Stimulated activated CD4-positive, alpha-beta T cell treated with anti-CD3 and anti-CD28 coated beads, Interleukin-15, amount 100 ng/mL, for 24 hours (primary cell): ENCODE measurements at regions not wholly inside any gene's neighbourhood (a gene's known extent, or its start where the extent isn't known, plus 50 kb on each side); places are given as distances from the start of the nearest gene placed in this dataset.

Experiments used
- DNase-seq: peaks from one replicate; pipeline ENCODE4 v3.0.0-alpha.2; 2020

DNA sequence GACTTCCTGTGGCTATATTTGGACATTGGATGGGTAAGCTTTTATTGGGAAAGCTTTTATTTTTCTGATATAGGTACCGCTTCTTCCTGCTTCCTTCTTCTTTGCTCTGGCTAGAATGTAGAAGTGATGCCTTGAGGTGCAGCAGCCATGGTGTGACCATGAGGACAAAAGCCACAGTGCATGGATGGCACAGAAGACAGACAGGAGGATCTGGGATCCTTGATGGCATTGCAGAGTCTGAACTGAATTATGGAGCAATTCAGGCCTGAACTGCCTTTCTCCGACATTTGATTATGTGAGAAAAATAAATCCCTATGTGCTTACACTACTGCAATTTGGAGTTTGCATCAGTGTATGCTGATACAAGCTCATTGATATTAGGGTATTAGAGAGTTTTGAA lies 191.3 kb upstream of the CRY1 start:
- no peak for DNase-seq

- peak; percentile 42 for DNase-seq
Measured at GRCh38 chr12:107287436-107288413, 194.4 kb upstream of the CRY1 start.

DNA sequence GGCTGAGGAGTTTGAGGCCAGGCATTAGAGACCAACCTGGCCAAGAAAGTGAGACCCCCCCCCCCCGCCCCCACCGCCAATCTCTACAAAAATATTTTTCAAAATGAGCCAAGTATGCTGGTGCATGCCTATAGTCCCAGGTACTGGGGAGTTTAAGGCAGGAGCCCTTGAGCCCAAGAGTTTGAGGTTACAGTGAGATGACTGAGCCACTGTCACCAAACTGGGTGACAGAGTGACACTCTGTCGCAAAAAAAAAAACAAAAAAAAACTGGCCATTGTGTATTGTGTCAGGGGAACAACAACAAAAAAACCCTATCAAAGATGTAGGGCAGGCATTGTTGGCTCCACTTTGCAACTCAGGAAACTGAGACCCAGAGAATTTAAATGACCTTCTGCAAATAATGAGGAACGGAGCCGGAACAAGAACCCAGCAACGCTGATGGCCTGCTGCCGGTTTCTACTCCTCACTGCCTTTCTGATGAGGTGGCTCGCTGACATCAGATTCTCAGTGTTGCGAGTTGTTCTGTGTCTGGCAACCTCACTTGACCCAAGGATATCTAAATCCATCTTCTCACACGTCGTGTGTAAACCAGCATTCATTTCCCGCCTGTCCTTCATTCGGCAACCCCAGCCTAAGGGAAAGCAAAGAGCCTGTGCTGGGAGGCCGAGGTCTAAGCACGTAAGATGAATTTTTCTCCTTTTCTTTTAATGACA lies 195.2 kb upstream of the CRY1 start:
- DNase-seq: no peak

GRCh38 chr12:107291018-107291417 lies 197.7 kb upstream of the CRY1 start:
- no peak for DNase-seq

DNA sequence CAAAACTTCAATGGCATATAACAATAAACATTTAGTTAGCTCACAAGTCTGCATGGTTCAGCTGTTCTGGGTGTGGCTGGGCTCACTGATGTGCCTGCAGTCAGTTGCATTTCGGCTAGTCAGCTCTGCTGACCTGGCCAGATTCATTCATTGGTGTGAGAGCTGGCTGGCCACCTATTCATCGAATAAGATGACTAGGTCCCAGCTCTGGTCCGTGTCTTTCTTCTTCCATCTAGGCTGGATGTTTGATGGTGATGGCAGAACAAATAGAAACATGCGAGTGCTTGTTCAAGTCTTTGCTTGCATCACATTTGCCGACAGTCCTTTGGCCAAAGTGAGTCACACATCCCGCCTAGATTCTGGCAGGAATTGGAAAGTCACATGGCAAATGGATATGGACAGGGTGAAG lies 203.3 kb upstream of the CRY1 start:
- no peak for DNase-seq

- no peak for DNase-seq
Measured at GRCh38 chr12:107302649-107303341, 209.4 kb upstream of the CRY1 start.

- no peak for DNase-seq
Measured at GRCh38 chr12:107304588-107305532, 211.5 kb upstream of the CRY1 start.

- DNase-seq: no peak
Measured at GRCh38 chr12:107306141-107306659, 212.9 kb upstream of the CRY1 start.

DNA sequence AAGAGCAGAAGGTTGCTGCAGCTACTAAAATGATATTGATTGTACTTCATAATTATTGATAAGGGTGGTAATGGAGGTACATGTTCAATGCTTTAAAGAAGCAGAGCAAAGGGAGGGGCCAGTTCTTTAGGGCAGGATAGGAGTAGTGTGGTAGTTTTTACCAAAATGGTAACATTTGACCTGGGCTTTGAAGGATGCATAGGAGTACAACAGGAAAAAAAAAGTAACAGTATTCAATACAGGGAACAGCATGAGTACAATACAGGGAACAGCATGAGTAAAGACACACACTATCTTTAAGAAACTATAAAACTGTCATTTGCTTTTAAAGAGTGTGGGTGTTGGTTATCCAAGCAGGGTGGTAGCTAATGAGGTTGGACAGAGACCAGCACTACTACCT lies 215.0 kb upstream of the CRY1 start:
- no peak for DNase-seq

- no peak for DNase-seq
Measured at GRCh38 chr12:107309020-107309419, 215.7 kb upstream of the CRY1 start.

DNA sequence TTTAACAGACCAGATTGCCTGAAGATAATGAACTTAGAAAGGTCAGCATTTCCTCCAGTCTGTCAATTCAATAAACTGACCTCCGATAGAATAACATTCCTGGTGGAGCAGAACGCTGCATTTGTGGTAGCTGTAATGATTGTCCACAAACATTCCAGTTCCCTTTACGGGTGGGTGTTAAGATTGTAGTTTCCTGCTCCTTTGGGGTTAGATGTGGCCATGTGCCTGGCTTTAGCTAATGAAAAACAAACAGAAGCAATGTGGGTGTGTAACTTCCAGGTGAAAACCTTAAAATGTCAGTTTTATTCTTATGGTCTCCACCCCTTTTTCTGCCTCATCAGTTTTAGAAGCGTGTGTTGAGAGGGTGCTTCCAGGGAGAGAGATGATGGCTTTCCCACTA lies 217.3 kb upstream of the CRY1 start:
- DNase-seq: no peak

DNA sequence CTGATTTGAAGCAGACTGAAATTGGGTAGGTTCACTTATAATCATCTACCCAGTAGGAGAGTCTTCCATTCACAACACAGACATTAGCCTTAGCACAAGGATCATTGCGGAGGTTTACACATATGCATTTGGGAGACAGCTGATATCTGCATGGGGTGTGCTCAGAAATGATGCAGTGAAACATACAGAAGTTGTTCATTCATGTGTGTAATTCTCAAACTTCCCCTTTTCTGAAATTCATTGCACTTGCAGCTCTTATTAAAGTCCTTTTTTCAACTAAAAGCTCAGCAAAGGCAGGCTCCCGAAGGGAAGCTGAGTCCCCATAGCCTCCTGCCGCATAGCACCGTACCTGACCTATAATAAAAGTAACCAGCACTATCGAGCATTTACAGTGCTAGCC lies 218.3 kb upstream of the CRY1 start:
- no peak for DNase-seq

DNA sequence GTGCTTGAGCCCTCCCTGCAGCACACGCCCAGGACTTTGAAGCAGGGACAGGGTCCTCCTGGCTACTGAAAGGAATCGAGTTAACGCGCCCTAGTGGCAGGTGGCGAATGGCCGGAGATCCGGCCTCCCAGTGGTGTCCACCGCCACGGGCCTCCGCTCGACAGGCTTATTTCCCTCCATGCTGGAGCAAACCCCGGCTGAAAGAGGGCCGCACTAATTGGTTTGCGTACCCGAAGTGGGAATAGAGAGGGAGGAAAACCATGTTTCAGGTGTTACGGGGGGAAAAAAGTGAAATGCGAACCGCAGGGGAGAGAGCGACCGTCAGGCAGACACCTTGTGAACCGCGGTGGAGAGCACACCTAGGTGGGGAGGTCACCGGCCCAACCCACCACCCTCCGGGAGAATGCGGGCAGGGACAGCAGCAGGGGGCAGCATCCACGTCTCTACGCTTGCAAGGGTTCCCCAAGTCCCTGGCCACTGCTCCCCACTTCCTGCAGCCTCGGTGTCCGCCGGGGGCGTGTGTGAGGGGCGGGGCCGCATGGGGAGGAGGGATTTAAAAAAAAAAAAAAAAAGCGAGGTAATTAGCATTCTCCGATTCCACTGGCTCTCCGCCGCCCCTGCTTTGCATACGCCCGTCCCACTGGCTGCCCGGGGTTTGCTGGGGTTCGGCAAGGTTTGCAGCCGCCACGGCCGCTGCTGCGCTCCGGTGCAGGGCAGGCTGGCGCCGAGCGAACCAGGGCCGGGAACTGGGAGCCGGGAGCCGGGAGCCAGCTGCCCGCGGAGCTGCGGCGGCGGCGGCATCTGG lies 224.6 kb upstream of the CRY1 start:
- peak; percentile 92 for DNase-seq

- no peak for DNase-seq
Measured at GRCh38 chr12:107318556-107318805, 225.1 kb upstream of the CRY1 start.

- DNase-seq: peak; percentile 45
Measured at GRCh38 chr12:107318806-107319532, 225.6 kb upstream of the CRY1 start.

GRCh38 chr12:107319533-107320032 lies 226.2 kb upstream of the CRY1 start:
- DNase-seq: no peak

GRCh38 chr12:107320033-107320928 lies 226.9 kb upstream of the CRY1 start:
- peak; percentile 89 for DNase-seq

GRCh38 chr12:107320929-107321631 lies 227.7 kb upstream of the CRY1 start:
- DNase-seq: peak; percentile 85

- DNase-seq: peak; percentile 64
Measured at GRCh38 chr12:107322063-107322462, 228.7 kb upstream of the CRY1 start.
